ENCODE measurements at regions not wholly inside any gene's neighbourhood (a gene's known extent, or its start where the extent isn't known, plus 50 kb on each side); places are given as distances from the start of the nearest gene placed in this dataset.

DNA sequence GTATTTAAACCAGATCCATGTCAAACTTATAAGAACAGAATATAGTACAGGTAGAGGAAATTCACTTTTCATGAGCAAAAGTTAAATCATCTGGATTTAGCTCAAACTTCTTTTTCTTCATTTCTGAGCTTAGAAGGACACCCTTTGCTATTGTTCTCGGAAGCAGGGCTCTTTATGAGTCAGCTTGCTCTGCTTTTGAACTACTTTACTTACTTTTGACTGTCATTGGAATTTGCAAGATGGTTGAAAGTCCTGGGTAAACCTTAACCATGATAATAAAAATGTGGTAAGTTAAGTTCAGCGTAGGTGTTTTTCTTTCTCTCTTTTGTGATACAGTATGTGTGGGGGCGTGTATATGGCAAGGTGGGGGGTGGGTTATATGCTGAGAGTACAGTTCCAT lies 312.7 kb upstream of the DPH6 start:
- TF ChIP-seq CTCF (IDR thresholded peaks at IDR 0.05) (no peak), EZH2 (IDR thresholded peaks at IDR 0.05; ENCODE audit: borderline replicate concordance, insufficient read depth, low read depth, low read length, poor library complexity, severe bottlenecking) (no peak)
